Stimulated activated CD8-positive, alpha-beta memory T cell treated with anti-CD3 and anti-CD28 coated beads, Interleukin-15, amount 100 ng/mL, for 4 hours (primary cell): ENCODE measurements at regions not wholly inside any gene's neighbourhood (a gene's known extent, or its start where the extent isn't known, plus 50 kb on each side); places are given as distances from the start of the nearest gene placed in this dataset.
"Not testable (repeated sequence)": the region's sequence is repeated elsewhere in the genome, so short reads cannot be mapped to it uniquely, and the experiment has no call there.

Experiments used
- DNase-seq, 2 donors: peaks; one replicate each; pipeline ENCODE4 v3.0.0-alpha.2; 2020; ENCODE audit warnings: low read depth in 2 of 2

GRCh38 chr6:140343128-140343527 lies 968.7 kb upstream of the CITED2 start:
- DNase-seq: no peak

- no peak for DNase-seq
These were observed 966.8 kb upstream of the CITED2 start for GRCh38 chr6:140341272-140341671.

- DNase-seq: no peak
These were observed 966.3 kb upstream of the CITED2 start for GRCh38 chr6:140340795-140341194.

DNA sequence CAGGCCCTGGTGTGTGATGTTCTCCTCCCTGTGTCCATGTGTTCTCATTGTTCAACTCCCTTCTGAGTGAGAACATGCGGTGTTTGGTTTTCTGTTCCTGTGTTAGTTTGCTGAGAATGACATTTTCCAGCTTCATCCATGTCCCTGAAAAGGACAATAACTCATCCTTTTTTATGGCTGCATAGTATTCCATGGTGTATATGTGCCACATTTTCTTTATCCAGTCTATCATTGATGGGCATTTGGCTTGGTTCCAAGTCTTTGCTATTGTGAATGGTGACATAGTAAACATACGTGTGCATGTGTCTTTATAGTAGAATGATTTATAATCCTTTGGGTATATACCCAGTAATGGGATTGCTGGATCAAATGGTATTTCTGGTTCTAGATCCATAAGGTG lies 964.6 kb upstream of the CITED2 start:
- not testable (repeated sequence) for DNase-seq

GRCh38 chr6:140321891-140322290 lies 947.4 kb upstream of the CITED2 start:
- no peak for DNase-seq

DNA sequence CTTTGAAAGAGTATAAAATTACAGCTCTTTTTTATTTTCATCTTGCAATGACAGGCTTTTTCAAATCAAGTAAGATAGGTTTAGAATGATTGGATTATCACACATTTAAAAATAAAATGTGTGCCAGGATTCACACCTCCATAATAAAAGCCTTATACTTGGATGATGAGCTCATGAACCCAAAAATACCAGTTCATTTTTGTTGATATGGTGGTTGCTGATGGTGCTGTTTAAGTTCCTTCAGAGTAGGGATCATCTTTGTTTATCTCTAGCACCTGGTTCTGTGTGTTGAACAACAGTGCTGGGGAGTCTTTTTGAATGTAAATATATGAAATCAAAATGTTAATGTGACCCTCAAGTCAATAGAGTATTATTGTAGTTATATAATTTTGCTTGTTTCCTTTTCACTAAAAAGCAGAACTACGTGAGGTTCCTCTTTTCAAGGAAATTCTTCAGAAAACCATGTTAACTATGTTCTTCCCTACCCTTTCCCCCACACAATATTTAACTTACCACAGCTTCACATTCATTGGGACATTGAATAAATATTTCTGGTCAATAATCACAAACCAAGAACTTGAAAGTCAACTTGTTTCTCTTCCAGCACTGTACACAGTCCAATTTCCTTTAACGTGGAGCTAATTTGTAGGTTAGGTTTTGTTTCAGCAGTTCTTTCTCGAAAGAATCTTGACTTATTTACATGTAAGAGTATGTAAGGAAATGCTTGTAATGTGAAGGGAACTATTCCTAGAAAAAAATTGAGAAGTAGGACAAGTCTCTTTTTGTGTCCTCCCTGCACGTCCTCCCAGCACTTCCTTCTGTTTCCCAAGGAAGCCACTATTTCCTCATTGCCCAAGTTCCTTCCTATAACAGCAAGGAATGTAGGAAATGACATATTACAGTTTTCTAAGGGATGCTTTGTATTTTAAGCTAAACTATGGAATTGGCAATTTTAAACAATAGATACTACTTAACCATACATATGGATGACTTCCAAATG lies 945.9 kb upstream of the CITED2 start:
- DNase-seq: no peak

DNA sequence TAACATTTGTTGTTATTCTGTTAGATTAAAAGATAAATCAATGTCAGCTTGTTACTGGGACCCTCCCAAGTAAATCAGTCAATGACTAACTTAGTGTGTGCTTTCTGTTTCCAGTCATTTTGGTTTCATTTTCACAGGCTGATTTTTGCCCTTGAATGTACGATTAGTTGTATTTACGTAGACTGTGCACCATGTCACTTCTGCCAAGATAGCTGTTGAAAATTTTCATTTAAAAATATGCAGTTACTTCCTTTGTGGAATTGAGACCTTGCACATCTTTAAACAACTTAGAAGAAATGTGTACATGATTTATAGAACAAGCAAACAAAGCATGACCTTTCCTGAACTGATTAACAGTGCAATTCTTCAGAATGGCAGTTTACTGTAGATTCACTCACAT lies 944.8 kb upstream of the CITED2 start:
- DNase-seq: no peak

DNA sequence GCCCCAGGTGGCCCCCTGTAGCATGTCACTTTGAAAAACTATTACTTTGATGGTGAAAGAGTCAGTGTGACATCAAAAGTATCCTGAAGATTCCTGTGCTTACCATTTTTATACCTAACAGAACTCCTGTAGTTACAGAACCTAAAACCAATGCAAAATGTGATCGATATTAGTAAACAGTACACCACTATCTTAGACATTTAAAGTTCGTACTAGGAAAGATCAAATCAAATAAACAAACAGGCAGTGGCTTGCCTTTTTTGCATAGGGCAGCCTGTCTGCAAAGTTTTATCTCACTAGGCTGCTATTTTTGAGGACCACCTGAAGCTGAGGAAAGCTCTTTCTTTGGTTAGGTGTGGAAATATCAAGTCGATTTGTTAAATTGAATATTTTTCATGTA lies 944.0 kb upstream of the CITED2 start:
- DNase-seq: no peak

- DNase-seq: no peak
These were observed 943.5 kb upstream of the CITED2 start for GRCh38 chr6:140317950-140318349.

GRCh38 chr6:140316966-140317365 lies 942.5 kb upstream of the CITED2 start:
- no peak for DNase-seq

DNA sequence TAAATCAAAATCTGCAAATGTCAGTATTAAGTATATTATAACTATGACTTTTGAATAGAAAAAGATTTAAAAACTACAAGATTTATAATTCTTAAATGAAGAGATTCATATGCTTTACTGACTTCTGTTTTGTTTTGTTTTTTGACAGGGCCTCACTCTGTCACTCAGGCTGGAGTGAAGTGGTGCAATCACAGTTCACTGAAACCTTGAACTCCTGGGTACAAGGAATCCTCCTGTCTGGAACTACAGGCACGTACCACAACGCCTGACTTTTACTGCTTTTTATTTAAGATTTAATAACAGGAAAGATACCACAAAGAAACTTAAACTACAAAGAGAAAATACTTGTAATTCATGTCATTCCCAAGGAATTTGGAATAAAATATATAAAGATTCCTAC lies 940.2 kb upstream of the CITED2 start:
- DNase-seq: no peak

GRCh38 chr6:140311146-140311545 lies 936.7 kb upstream of the CITED2 start:
- no peak for DNase-seq

DNA sequence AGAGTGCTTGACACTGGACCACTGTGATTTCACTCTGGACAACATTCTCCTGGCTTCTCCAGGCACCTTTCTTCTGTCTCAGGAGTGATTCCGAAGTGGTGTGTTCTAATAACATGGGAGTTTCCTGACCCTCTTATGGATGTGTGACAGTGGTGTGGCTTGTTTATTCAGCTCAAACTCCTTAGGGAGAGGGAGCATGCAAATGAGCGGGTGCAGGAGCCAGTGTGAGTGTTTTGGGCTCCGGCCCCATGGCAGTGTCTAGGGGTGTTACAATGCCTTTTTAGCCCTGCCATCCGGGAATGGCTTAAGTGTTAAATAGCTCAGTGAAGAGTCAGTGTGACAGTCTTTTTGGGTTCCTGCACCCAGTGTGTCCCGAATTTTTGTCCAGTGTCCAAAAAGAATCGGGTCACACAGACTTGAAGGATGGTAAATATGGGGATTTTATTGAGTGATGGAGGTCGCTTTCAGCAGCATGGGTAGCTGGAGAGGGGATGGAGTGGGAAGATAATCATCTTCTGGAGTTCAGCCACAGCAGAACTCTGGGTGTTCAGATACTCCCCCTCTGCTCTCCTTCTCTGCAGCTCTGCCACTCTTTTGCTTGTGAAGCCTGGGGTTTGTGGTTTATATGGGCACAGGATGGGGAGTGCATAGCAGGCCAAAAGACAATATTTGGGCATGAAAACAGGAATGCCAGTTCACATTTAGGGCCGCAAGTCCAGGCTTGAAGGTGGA lies 928.9 kb upstream of the CITED2 start:
- DNase-seq: no peak

DNA sequence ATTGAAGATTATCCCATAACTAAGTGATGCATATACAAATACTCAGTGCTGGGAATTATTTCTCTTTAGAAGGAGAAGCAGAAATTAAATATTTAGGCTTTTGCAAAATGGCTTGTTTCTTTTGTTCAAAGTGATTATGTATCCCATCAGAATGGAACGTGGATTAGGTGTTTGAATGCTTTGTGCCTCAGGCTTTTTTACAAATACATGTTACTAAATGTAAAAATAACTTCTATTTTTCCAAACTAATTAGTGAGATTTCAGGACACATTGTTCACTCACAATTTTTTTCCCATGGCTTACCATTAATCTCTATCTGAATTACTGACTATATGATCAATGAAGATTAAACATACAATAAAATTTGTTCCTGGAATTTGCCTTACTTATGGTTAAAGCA lies 925.9 kb upstream of the CITED2 start:
- DNase-seq: no peak

DNA sequence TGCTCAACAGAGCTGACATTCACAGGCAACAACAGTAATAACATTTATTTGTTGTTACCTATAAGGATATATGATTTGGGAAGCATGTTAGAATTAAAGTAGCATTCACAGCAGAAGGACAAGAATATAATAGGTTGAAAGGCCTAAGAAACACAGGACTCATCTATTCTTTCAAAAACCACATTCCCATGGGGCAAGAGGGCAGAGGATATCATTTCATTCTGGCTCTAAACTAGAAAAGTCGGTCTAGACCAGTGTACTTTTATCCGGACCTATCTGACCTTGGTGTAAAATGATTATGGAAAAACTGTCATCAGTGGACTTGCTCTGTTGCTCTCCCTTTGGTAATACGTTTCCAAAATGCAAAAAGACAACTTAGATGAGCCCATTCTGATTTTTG lies 914.7 kb upstream of the CITED2 start:
- DNase-seq: no peak

DNA sequence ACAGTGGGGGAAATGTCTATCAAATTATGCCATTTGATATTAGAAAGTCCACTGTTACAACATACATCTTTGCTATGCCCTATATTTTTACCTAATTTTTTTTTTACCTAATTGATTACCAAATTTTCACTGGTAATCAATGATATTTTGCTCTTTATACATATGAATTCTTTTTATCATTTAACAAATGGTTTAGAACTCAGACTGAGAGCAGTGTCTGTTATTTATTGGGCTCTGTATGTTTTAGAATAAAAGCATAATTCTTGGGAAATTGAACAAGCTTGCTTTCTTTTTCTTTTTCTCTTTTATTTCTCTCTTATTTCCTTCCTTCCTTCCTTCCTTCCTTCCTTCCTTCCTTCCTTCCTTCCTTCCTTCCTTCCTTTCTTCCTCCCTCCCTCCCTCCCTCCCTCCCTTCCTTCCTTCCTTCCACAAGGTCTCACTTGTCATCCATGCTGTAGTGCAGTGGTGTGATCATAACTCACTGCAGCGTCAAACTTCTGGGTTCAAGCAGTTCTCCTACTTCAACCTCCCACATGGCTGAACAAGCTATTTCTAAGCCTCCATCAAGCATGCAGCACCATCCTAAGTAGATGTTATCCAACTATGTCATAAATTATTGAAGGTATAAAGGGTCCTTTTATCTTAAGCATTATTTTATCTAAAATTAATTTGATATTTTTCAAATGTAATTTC lies 911.7 kb upstream of the CITED2 start:
- no peak for DNase-seq

GRCh38 chr6:140285471-140285870 lies 911.0 kb upstream of the CITED2 start:
- DNase-seq: no peak

GRCh38 chr6:140284871-140285270 lies 910.4 kb upstream of the CITED2 start:
- DNase-seq: no peak

GRCh38 chr6:140283197-140283596 lies 908.7 kb upstream of the CITED2 start:
- DNase-seq: no peak

DNA sequence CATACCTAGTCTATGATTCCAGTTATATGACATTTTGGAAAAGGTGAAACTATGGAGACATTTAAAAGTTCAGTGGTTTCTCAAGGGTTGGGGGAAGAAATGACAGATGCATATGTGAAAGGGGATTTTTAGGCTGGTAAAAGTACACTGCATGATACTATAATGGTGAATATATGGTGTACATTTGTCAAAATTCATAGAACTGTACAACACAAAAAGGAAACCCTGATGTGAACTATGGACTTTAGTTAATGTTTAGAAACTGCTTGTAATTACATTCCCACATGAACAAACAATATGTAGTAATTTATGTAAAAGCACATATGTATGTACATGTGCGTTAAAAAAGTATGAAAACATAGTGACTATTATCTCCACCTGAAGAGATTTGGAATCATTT lies 907.3 kb upstream of the CITED2 start:
- DNase-seq: no peak

GRCh38 chr6:140281236-140281635 lies 906.8 kb upstream of the CITED2 start:
- no peak for DNase-seq

GRCh38 chr6:140276719-140277118 lies 902.3 kb upstream of the CITED2 start:
- DNase-seq: no peak
